ENCODE measurements at regions not wholly inside any gene's neighbourhood (a gene's known extent, or its start where the extent isn't known, plus 50 kb on each side); places are given as distances from the start of the nearest gene placed in this dataset.

- Histone ChIP-seq H3K36me3 (replicated peaks in 1 of 2; ENCODE audit: control insufficient read depth in 1 of 2, insufficient read depth in 2 of 2, low read length in 1 of 2) (no peaks in the 10 kb centered on the region), H3K4me3 (ENCODE audit: low read depth in 2 of 2, low read length in 1 of 2) (no peak overlapping the region), H3K9me2 (no peaks in the 10 kb centered on the region), H2AFZ (ENCODE audit: low read depth) (no peak overlapping the region), H3K27ac (ENCODE audit: low read depth in 2 of 2, low read length in 1 of 2) (no peak overlapping the region), H3K9me3 (no peaks in the 10 kb centered on the region), H3F3A (replicated peaks; ENCODE audit: insufficient read depth) (no peaks in the 10 kb centered on the region), H4K20me1 (ENCODE audit: insufficient read depth) (no peaks in the 10 kb centered on the region), H3K4me1 (ENCODE audit: control insufficient read depth in 1 of 2, insufficient read depth in 2 of 2, low read depth in 1 of 2, low read length in 1 of 2) (no peaks in the 10 kb centered on the region), H3K79me2 (ENCODE audit: insufficient read depth) (no peaks in the 10 kb centered on the region), H3K9ac (no peak overlapping the region), H3K4me2 (no peak overlapping the region), H3K27me3 (ENCODE audit: insufficient read depth) (no peaks in the 10 kb centered on the region)
- TF ChIP-seq ZBTB33 (IDR thresholded peaks at IDR 0.05; ENCODE audit: borderline replicate concordance, low read depth): no peak
- ChIA-PET POLR2A (no interaction called here), CTCF (no interaction called here)
- 66% methylated on average over 4 of the region's 4 CpGs for WGBS (ENCODE audit: low lambda C conversion rate)
- no peak for DNase-seq
Observed at GRCh38 chr10:22848509-22848908, 79.3 kb upstream of the ARMC3 start.

- Histone ChIP-seq H3K9me3 (no peaks in the 10 kb centered on the region), H3K9me2 (no peaks in the 10 kb centered on the region), H3K4me3 (ENCODE audit: low read depth in 2 of 2, low read length in 1 of 2) (no peak overlapping the region), H3K79me2 (ENCODE audit: insufficient read depth) (no peaks in the 10 kb centered on the region), H2AFZ (ENCODE audit: low read depth) (no peak overlapping the region), H3K9ac (no peak overlapping the region), H3F3A (replicated peaks; ENCODE audit: insufficient read depth) (no peaks in the 10 kb centered on the region), H3K27ac (ENCODE audit: low read depth in 2 of 2, low read length in 1 of 2) (no peak overlapping the region), H3K4me2 (no peak overlapping the region), H3K4me1 (ENCODE audit: control insufficient read depth in 1 of 2, insufficient read depth in 2 of 2, low read depth in 1 of 2, low read length in 1 of 2) (no peaks in the 10 kb centered on the region), H3K27me3 (ENCODE audit: insufficient read depth) (no peaks in the 10 kb centered on the region), H3K36me3 (replicated peaks in 1 of 2; ENCODE audit: control insufficient read depth in 1 of 2, insufficient read depth in 2 of 2, low read length in 1 of 2) (no peaks in the 10 kb centered on the region), H4K20me1 (ENCODE audit: insufficient read depth) (no peaks in the 10 kb centered on the region)
- ChIA-PET CTCF (no interaction called here), POLR2A (no interaction called here)
- DNase-seq: no peak
- 41% methylated on average over 2 of the region's 2 CpGs for WGBS (ENCODE audit: low lambda C conversion rate)
- no peak for TF ChIP-seq TCF12 (IDR thresholded peaks at IDR 0.05)
- no peak for TF ChIP-seq YY1 (IDR thresholded peaks at IDR 0.05; ENCODE audit: low read depth)
Observed at GRCh38 chr10:22846294-22846693, 81.6 kb upstream of the ARMC3 start.

- no peak overlapping the region for H3K4me2 ChIP-seq
- no peaks in the 10 kb centered on the region for H3K9me3 ChIP-seq
- no peak overlapping the region for H3K27ac ChIP-seq (ENCODE audit: low read depth in 2 of 2, low read length in 1 of 2)
- no peak overlapping the region; the same call in 1 of the 2 replicates for H2AFZ ChIP-seq (ENCODE audit: low read depth)
- ChIA-PET CTCF (no interaction called here), POLR2A (no interaction called here)
- H4K20me1 ChIP-seq (ENCODE audit: insufficient read depth): no peaks in the 10 kb centered on the region
- H3K27me3 ChIP-seq (ENCODE audit: insufficient read depth): no peaks in the 10 kb centered on the region
- no peak for TF ChIP-seq RXRA (IDR thresholded peaks at IDR 0.05; ENCODE audit: borderline replicate concordance, low read depth)
- H3K9ac ChIP-seq: no peak overlapping the region
- no peaks in the 10 kb centered on the region for H3F3A ChIP-seq (replicated peaks; ENCODE audit: insufficient read depth)
- no peaks in the 10 kb centered on the region for H3K79me2 ChIP-seq (ENCODE audit: insufficient read depth)
- H3K4me3 ChIP-seq (ENCODE audit: low read depth in 2 of 2, low read length in 1 of 2): no peak overlapping the region
- WGBS (ENCODE audit: low lambda C conversion rate): 76% methylated on average over 5 of the region's 5 CpGs
- H3K36me3 ChIP-seq (replicated peaks in 1 of 2; ENCODE audit: control insufficient read depth in 1 of 2, insufficient read depth in 2 of 2, low read length in 1 of 2): no peaks in the 10 kb centered on the region
- DNase-seq: no peak
- H3K4me1 ChIP-seq (ENCODE audit: control insufficient read depth in 1 of 2, insufficient read depth in 2 of 2, low read depth in 1 of 2, low read length in 1 of 2): no peaks in the 10 kb centered on the region
- no peaks in the 10 kb centered on the region for H3K9me2 ChIP-seq
Observed at GRCh38 chr10:22839639-22840038, 88.2 kb upstream of the ARMC3 start.

- Histone ChIP-seq H3K4me3 (ENCODE audit: low read depth in 2 of 2, low read length in 1 of 2) (no peak overlapping the region), H3K9me3 (no peaks in the 10 kb centered on the region), H4K20me1 (ENCODE audit: insufficient read depth) (no peaks in the 10 kb centered on the region), H3K4me2 (no peak overlapping the region), H3K36me3 (replicated peaks in 1 of 2; ENCODE audit: control insufficient read depth in 1 of 2, insufficient read depth in 2 of 2, low read length in 1 of 2) (no peaks in the 10 kb centered on the region), H3K27me3 (ENCODE audit: insufficient read depth) (no peaks in the 10 kb centered on the region), H3K9ac (no peak overlapping the region), H3K4me1 (ENCODE audit: control insufficient read depth in 1 of 2, insufficient read depth in 2 of 2, low read depth in 1 of 2, low read length in 1 of 2) (no peaks in the 10 kb centered on the region), H3K79me2 (ENCODE audit: insufficient read depth) (no peaks in the 10 kb centered on the region), H3F3A (replicated peaks; ENCODE audit: insufficient read depth) (no peaks in the 10 kb centered on the region), H2AFZ (ENCODE audit: low read depth) (no peak overlapping the region), H3K27ac (ENCODE audit: low read depth in 2 of 2, low read length in 1 of 2) (no peak overlapping the region), H3K9me2 (no peaks in the 10 kb centered on the region)
- DNase-seq: no peak
- CTCF ChIA-PET: no interaction called here
- WGBS (ENCODE audit: low lambda C conversion rate): 58% methylated on average over 1 of the region's 1 CpG
- POLR2A ChIA-PET: interaction anchor here (0.7 kb wide), 1 partner anchor 562 kb away, joined by 4 read pairs; no protein-coding TSS in a partner anchor
- TF ChIP-seq GATA2 (CRISPR knock-in tag; IDR thresholded peaks at IDR 0.05): no peak
- TF ChIP-seq FOXM1 (IDR thresholded peaks at IDR 0.05; ENCODE audit: low read depth): no peak
- no peak for TF ChIP-seq NRF1 (IDR thresholded peaks at IDR 0.05; ENCODE audit: low read depth, low read length)
- TF ChIP-seq EP300 (IDR thresholded peaks at IDR 0.05; ENCODE audit: borderline replicate concordance in 1 of 2, low read depth in 1 of 2, low read length in 1 of 2): no peak
- no peak for TF ChIP-seq SMC3 (IDR thresholded peaks at IDR 0.05; ENCODE audit: low read depth, low read length)
- TF ChIP-seq FOSL2 (IDR thresholded peaks at IDR 0.05; ENCODE audit: borderline replicate concordance, low read depth): no peak
- no peak for TF ChIP-seq RAD21 (IDR thresholded peaks at IDR 0.05; ENCODE audit: low read length)
- TF ChIP-seq YY1 (IDR thresholded peaks at IDR 0.05; ENCODE audit: low read depth): no peak
- no peak for TF ChIP-seq MAX (IDR thresholded peaks at IDR 0.05; ENCODE audit: low read depth)
- no peak for TF ChIP-seq JUND (IDR thresholded peaks at IDR 0.05)
- TF ChIP-seq MXI1 (IDR thresholded peaks at IDR 0.05; ENCODE audit: low read depth, low read length): no peak
- TF ChIP-seq RXRA (IDR thresholded peaks at IDR 0.05; ENCODE audit: borderline replicate concordance, low read depth): no peak
- no peak for TF ChIP-seq FOXJ3 (CRISPR knock-in tag; IDR thresholded peaks at IDR 0.05)
- no peak for TF ChIP-seq POLR2AphosphoS5 (IDR thresholded peaks at IDR 0.05; ENCODE audit: low read depth, low read length)
- no peak for TF ChIP-seq NFIC (IDR thresholded peaks at IDR 0.05; ENCODE audit: borderline replicate concordance)
Observed at GRCh38 chr10:22837771-22838170, 90.1 kb upstream of the ARMC3 start.

Measured in SK-N-SH (cell line).